ENCODE measurements at regions not wholly inside any gene's neighbourhood (a gene's known extent, or its start where the extent isn't known, plus 50 kb on each side); places are given as distances from the start of the nearest gene placed in this dataset.

- H3K4me3 ChIP-seq (ENCODE audit: low read depth, low read length) = no peak overlapping the region
- no peak for TF ChIP-seq CTCF (IDR thresholded peaks at IDR 0.05; ENCODE audit: insufficient read depth, low read length)
- DNase-seq (ENCODE audit: low read depth) = peak; percentile 10
These were observed 104.9 kb downstream of the PCDH18 start for GRCh38 chr4:137427411-137427810.

- TF ChIP-seq CTCF (IDR thresholded peaks at IDR 0.05; ENCODE audit: insufficient read depth, low read length) = no peak
- no peak for DNase-seq (ENCODE audit: low read depth)
- H3K4me3 ChIP-seq (ENCODE audit: low read depth, low read length) = no peak overlapping the region
These were observed 107.0 kb downstream of the PCDH18 start for GRCh38 chr4:137425281-137425680.

GRCh38 chr4:137422666-137423065 lies 109.6 kb downstream of the PCDH18 start:
- no peak for DNase-seq (ENCODE audit: low read depth)
- H3K4me3 ChIP-seq (ENCODE audit: low read depth, low read length) = no peak overlapping the region
- no peak for TF ChIP-seq CTCF (IDR thresholded peaks at IDR 0.05; ENCODE audit: insufficient read depth, low read length)

GRCh38 chr4:137421796-137422195 lies 110.5 kb downstream of the PCDH18 start:
- no peak overlapping the region for H3K4me3 ChIP-seq (ENCODE audit: low read depth, low read length)
- no peak for DNase-seq (ENCODE audit: low read depth)
- TF ChIP-seq CTCF (IDR thresholded peaks at IDR 0.05; ENCODE audit: insufficient read depth, low read length) = no peak

GRCh38 chr4:137420901-137421396 lies 111.3 kb downstream of the PCDH18 start:
- DNase-seq (ENCODE audit: low read depth) = no peak
- no peak for TF ChIP-seq CTCF (IDR thresholded peaks at IDR 0.05; ENCODE audit: insufficient read depth, low read length)
- no peak overlapping the region for H3K4me3 ChIP-seq (ENCODE audit: low read depth, low read length)

GRCh38 chr4:137417676-137418075 lies 114.6 kb downstream of the PCDH18 start:
- TF ChIP-seq CTCF (IDR thresholded peaks at IDR 0.05; ENCODE audit: insufficient read depth, low read length) = no peak
- no peak for DNase-seq (ENCODE audit: low read depth)
- H3K4me3 ChIP-seq (ENCODE audit: low read depth, low read length) = no peak overlapping the region

GRCh38 chr4:137414802-137415201 lies 117.5 kb downstream of the PCDH18 start:
- TF ChIP-seq CTCF (IDR thresholded peaks at IDR 0.05; ENCODE audit: insufficient read depth, low read length) = no peak
- H3K4me3 ChIP-seq (ENCODE audit: low read depth, low read length) = no peak overlapping the region
- DNase-seq (ENCODE audit: low read depth) = no peak

All from fibroblast of the aortic adventitia (primary cell).